ENCODE measurements at regions not wholly inside any gene's neighbourhood (a gene's known extent, or its start where the extent isn't known, plus 50 kb on each side); places are given as distances from the start of the nearest gene placed in this dataset.

- TF ChIP-seq CTCF (IDR thresholded peaks at IDR 0.05; ENCODE audit: borderline replicate concordance, extremely low read depth, low read length, poor library complexity, severe bottlenecking) (no peak), EZH2 (IDR thresholded peaks at IDR 0.05; ENCODE audit: borderline replicate concordance, low read depth, low read length, severe bottlenecking) (no peak)
Measured at GRCh38 chr18:61943175-61943964, 50.6 kb upstream of the RNF152 start.

Data from DND-41 (cell line).